Mesendoderm (in vitro differentiated cells): ENCODE measurements at regions not wholly inside any gene's neighbourhood (a gene's known extent, or its start where the extent isn't known, plus 50 kb on each side); places are given as distances from the start of the nearest gene placed in this dataset.

Experiments used
- DNase-seq: peaks from one replicate; pipeline ENCODE4 v3.0.0; 2013
- H2AK5ac ChIP-seq: 2 replicates; pipeline ENCODE4 v1.6.1; 2013; ENCODE audit warnings: low read length, inconsistent platforms
- H2BK120ac ChIP-seq: 2 replicates; pipeline ENCODE4 v1.6.1; 2013; ENCODE audit warnings: low read depth, mild to moderate bottlenecking, low read length, moderate library complexity, mixed read lengths
- H2BK15ac ChIP-seq: replicated peaks from 2 replicates; pipeline ENCODE4 v1.6.1; 2013; ENCODE audit warnings: low read depth, mild to moderate bottlenecking, moderate library complexity
- H2BK5ac ChIP-seq: 2 replicates; pipeline ENCODE4 v1.6.1; 2013; ENCODE audit warnings: low read length, inconsistent platforms
- H3K18ac ChIP-seq: 2 replicates; pipeline ENCODE4 v1.6.1; 2013; ENCODE audit warnings: mild to moderate bottlenecking, low read length, mixed read lengths
- H3K23ac ChIP-seq: one replicate; pipeline ENCODE4 v1.6.1; 2013; ENCODE audit warnings: low read length
- H3K27ac ChIP-seq: 2 replicates; pipeline ENCODE4 v1.5.1; 2013; ENCODE audit warnings: low read depth, mild to moderate bottlenecking, inconsistent platforms, low read length, moderate library complexity
- H3K27me3 ChIP-seq: 2 replicates; pipeline ENCODE4 v1.6.1; 2013; ENCODE audit warnings: low read length, control low read depth, mild to moderate bottlenecking, inconsistent platforms; ENCODE audit not compliant: insufficient read depth, poor library complexity
- H3K36me3 ChIP-seq: 2 replicates; pipeline ENCODE4 v1.6.1; 2013; ENCODE audit warnings: low read length, inconsistent platforms; ENCODE audit not compliant: control insufficient read depth, insufficient read depth
- H3K4ac ChIP-seq: one replicate; pipeline ENCODE4 v1.6.1; 2013; ENCODE audit warnings: low read depth, mild to moderate bottlenecking, low read length, moderate library complexity
- H3K4me1 ChIP-seq: 2 replicates; pipeline ENCODE4 v1.6.1; 2013; ENCODE audit warnings: low read depth, low read length, inconsistent platforms; ENCODE audit not compliant: control insufficient read depth
- H3K4me2 ChIP-seq: 2 replicates; pipeline ENCODE4 v1.6.1; 2013; ENCODE audit warnings: low read length
- H3K4me3 ChIP-seq: 2 replicates; pipeline ENCODE4 v1.5.1; 2013; ENCODE audit warnings: mild to moderate bottlenecking, low read length
- H3K56ac ChIP-seq: one replicate; pipeline ENCODE4 v1.6.1; 2013; ENCODE audit warnings: low read length
- H3K79me1 ChIP-seq: 2 replicates; pipeline ENCODE4 v1.6.1; 2013; ENCODE audit warnings: low read length, inconsistent platforms
- H3K79me2 ChIP-seq: 2 replicates; pipeline ENCODE4 v1.6.1; 2013; ENCODE audit warnings: mild to moderate bottlenecking, low read length; ENCODE audit not compliant: control insufficient read depth, insufficient read depth
- H3K9ac ChIP-seq: 2 replicates; pipeline ENCODE4 v1.6.1; 2013; ENCODE audit warnings: low read length, inconsistent platforms
- H4K5ac ChIP-seq: one replicate; pipeline ENCODE4 v1.6.1; 2013; ENCODE audit warnings: low read length
- H4K8ac ChIP-seq: one replicate; pipeline ENCODE4 v1.6.1; 2013; ENCODE audit warnings: low read depth, mild to moderate bottlenecking, control low read depth, low read length, moderate library complexity
- WGBS: extraction: QIAGEN DNeasy Blood & Tissue Kit; methylation state at CpG from one replicate; pipeline ENCODE4 v1.1.7; 2013; ENCODE audit warnings: low lambda C conversion rate, missing lambda C conversion rate; ENCODE audit not compliant: insufficient coverage; ENCODE audit errors: extremely low coverage; 5-methylcytosine and 5-hydroxymethylcytosine counted together

- no peak overlapping the region for H3K4me2 ChIP-seq
- H3K4ac ChIP-seq: no peak overlapping the region
- DNase-seq: no peak
- H4K5ac ChIP-seq: no peak overlapping the region
- H2AK5ac ChIP-seq: no peak overlapping the region
- H3K4me3 ChIP-seq: no peak overlapping the region
- H3K27ac ChIP-seq: no peak overlapping the region
- no peaks in the 10 kb centered on the region for H3K79me2 ChIP-seq
- H3K79me1 ChIP-seq: no peaks in the 10 kb centered on the region
- no peak overlapping the region for H3K9ac ChIP-seq
- no CpG with 5 or more reads among the region's 8 CpGs for WGBS
- H3K36me3 ChIP-seq: no peaks in the 10 kb centered on the region
- H3K18ac ChIP-seq: no peak overlapping the region
- no peak overlapping the region for H3K56ac ChIP-seq
- no peak overlapping the region for H4K8ac ChIP-seq
- H3K23ac ChIP-seq: no peak overlapping the region
- no peaks in the 10 kb centered on the region for H3K4me1 ChIP-seq
- no peak overlapping the region for H2BK5ac ChIP-seq
- H2BK15ac ChIP-seq: no peak overlapping the region
- no peaks in the 10 kb centered on the region for H3K27me3 ChIP-seq
- H2BK120ac ChIP-seq: no peak overlapping the region
Measured at GRCh38 chr13:106700007-106700406, 132.1 kb upstream of the ARGLU1 start.

GRCh38 chr13:106699311-106699710 lies 131.4 kb upstream of the ARGLU1 start:
- no peak overlapping the region for H2BK120ac ChIP-seq
- WGBS: no CpG with 5 or more reads among the region's 5 CpGs
- no peak overlapping the region for H3K18ac ChIP-seq
- no peak overlapping the region for H3K56ac ChIP-seq
- no peak overlapping the region for H3K4me2 ChIP-seq
- no peaks in the 10 kb centered on the region for H3K27me3 ChIP-seq
- no peak overlapping the region for H3K4ac ChIP-seq
- H3K9ac ChIP-seq: no peak overlapping the region
- H2BK5ac ChIP-seq: no peak overlapping the region
- no peak overlapping the region for H3K27ac ChIP-seq
- no peak overlapping the region for H3K4me3 ChIP-seq
- H4K8ac ChIP-seq: no peak overlapping the region
- no peaks in the 10 kb centered on the region for H3K4me1 ChIP-seq
- H3K23ac ChIP-seq: no peak overlapping the region
- H3K79me1 ChIP-seq: no peaks in the 10 kb centered on the region
- no peak overlapping the region for H2AK5ac ChIP-seq
- no peaks in the 10 kb centered on the region for H3K36me3 ChIP-seq
- H4K5ac ChIP-seq: no peak overlapping the region
- no peaks in the 10 kb centered on the region for H3K79me2 ChIP-seq
- DNase-seq: no peak
- no peak overlapping the region for H2BK15ac ChIP-seq

GRCh38 chr13:106696719-106697118 lies 128.8 kb upstream of the ARGLU1 start:
- no peak for DNase-seq
- no peak overlapping the region for H2AK5ac ChIP-seq
- no peaks in the 10 kb centered on the region for H3K79me1 ChIP-seq
- H2BK5ac ChIP-seq: no peak overlapping the region
- WGBS: no CpG with 5 or more reads among the region's 2 CpGs
- H3K4me3 ChIP-seq: no peak overlapping the region
- H3K27ac ChIP-seq: no peak overlapping the region
- no peaks in the 10 kb centered on the region for H3K79me2 ChIP-seq
- no peak overlapping the region for H3K4ac ChIP-seq
- no peak overlapping the region for H3K4me2 ChIP-seq
- H2BK15ac ChIP-seq: no peak overlapping the region
- H4K5ac ChIP-seq: no peak overlapping the region
- no peak overlapping the region for H3K18ac ChIP-seq
- H3K9ac ChIP-seq: no peak overlapping the region
- no peaks in the 10 kb centered on the region for H3K36me3 ChIP-seq
- no peaks in the 10 kb centered on the region for H3K27me3 ChIP-seq
- no peak overlapping the region for H4K8ac ChIP-seq
- no peak overlapping the region for H3K23ac ChIP-seq
- no peak overlapping the region for H2BK120ac ChIP-seq
- no peaks in the 10 kb centered on the region for H3K4me1 ChIP-seq
- H3K56ac ChIP-seq: no peak overlapping the region

- Histone ChIP-seq H4K8ac (no peak overlapping the region), H2BK5ac (no peak overlapping the region), H3K9ac (no peak overlapping the region), H3K36me3 (no peaks in the 10 kb centered on the region), H3K23ac (no peak overlapping the region), H2BK15ac (no peak overlapping the region), H4K5ac (no peak overlapping the region), H3K27ac (no peak overlapping the region), H3K4ac (no peak overlapping the region), H3K27me3 (no peaks in the 10 kb centered on the region), H3K56ac (no peak overlapping the region), H3K79me1 (no peaks in the 10 kb centered on the region), H3K4me3 (no peak overlapping the region), H3K18ac (no peak overlapping the region), H3K4me2 (no peak overlapping the region), H3K79me2 (no peaks in the 10 kb centered on the region), H2AK5ac (no peak overlapping the region), H3K4me1 (no peaks in the 10 kb centered on the region), H2BK120ac (no peak overlapping the region)
- no peak for DNase-seq
- WGBS: no CpG with 5 or more reads among the region's 3 CpGs
Measured at GRCh38 chr13:106696140-106696539, 128.2 kb upstream of the ARGLU1 start.

GRCh38 chr13:106695139-106695538 lies 127.2 kb upstream of the ARGLU1 start:
- H3K4me2 ChIP-seq: no peak overlapping the region
- no peaks in the 10 kb centered on the region for H3K79me1 ChIP-seq
- H3K4ac ChIP-seq: no peak overlapping the region
- H4K8ac ChIP-seq: no peak overlapping the region
- H2BK15ac ChIP-seq: no peak overlapping the region
- no peak overlapping the region for H3K27ac ChIP-seq
- no peak overlapping the region for H3K4me3 ChIP-seq
- no peak overlapping the region for H2BK120ac ChIP-seq
- no peak for DNase-seq
- H4K5ac ChIP-seq: no peak overlapping the region
- H3K79me2 ChIP-seq: no peaks in the 10 kb centered on the region
- no peak overlapping the region for H3K56ac ChIP-seq
- no peak overlapping the region for H2BK5ac ChIP-seq
- no peaks in the 10 kb centered on the region for H3K4me1 ChIP-seq
- H3K36me3 ChIP-seq: no peaks in the 10 kb centered on the region
- H3K27me3 ChIP-seq: no peaks in the 10 kb centered on the region
- H3K23ac ChIP-seq: no peak overlapping the region
- no peak overlapping the region for H3K9ac ChIP-seq
- no peak overlapping the region for H3K18ac ChIP-seq
- H2AK5ac ChIP-seq: no peak overlapping the region

- Histone ChIP-seq H2BK120ac (no peak overlapping the region), H3K79me1 (no peaks in the 10 kb centered on the region), H3K4me2 (no peak overlapping the region), H4K8ac (no peak overlapping the region), H3K9ac (no peak overlapping the region), H3K27ac (no peak overlapping the region), H3K79me2 (no peaks in the 10 kb centered on the region), H3K56ac (no peak overlapping the region), H2BK15ac (no peak overlapping the region), H3K4me1 (no peaks in the 10 kb centered on the region), H3K4me3 (no peak overlapping the region), H2BK5ac (no peak overlapping the region), H3K18ac (no peak overlapping the region), H2AK5ac (no peak overlapping the region), H3K23ac (no peak overlapping the region), H3K36me3 (no peaks in the 10 kb centered on the region), H3K4ac (no peak overlapping the region), H4K5ac (no peak overlapping the region), H3K27me3 (no peaks in the 10 kb centered on the region)
- no peak for DNase-seq
- WGBS: no CpG with 5 or more reads among the region's 2 CpGs
Measured at GRCh38 chr13:106691861-106692260, 123.9 kb upstream of the ARGLU1 start.
